Astrocyte of the spinal cord (primary cell): ENCODE measurements at regions not wholly inside any gene's neighbourhood (a gene's known extent, or its start where the extent isn't known, plus 50 kb on each side); places are given as distances from the start of the nearest gene placed in this dataset.

Source experiments
- DNase-seq: peaks from one replicate; pipeline ENCODE4 v3.0.0; 2011; ENCODE audit warnings: low read depth, low spot score
- H3K4me3 ChIP-seq: 2 replicates; pipeline ENCODE4 v1.5.1; 2011; ENCODE audit warnings: low read depth, mild to moderate bottlenecking, low read length, moderate library complexity
- CTCF ChIP-seq: IDR thresholded peaks from 2 replicates; pipeline ENCODE4 v1.5.1; 2012; ENCODE audit warnings: low read depth, mild to moderate bottlenecking, low read length, inconsistent platforms
- in situ Hi-C: cut with HindIII; loops from 2 replicates; pipeline ENCODE4 v1.10.0; 2017; ENCODE audit warnings: low sequenced_read_pairs

GRCh38 chr18:38709122-38709521 lies 1143.5 kb upstream of the CELF4 start:
- H3K4me3 ChIP-seq, result no peak overlapping the region
- no peak for TF ChIP-seq CTCF
- DNase-seq, result no peak
- in situ Hi-C loops, result no loop called here

GRCh38 chr18:38706373-38706772 lies 1140.8 kb upstream of the CELF4 start:
- no peak for TF ChIP-seq CTCF
- DNase-seq, result no peak
- H3K4me3 ChIP-seq, result no peak overlapping the region
- in situ Hi-C loops, result no loop called here

- in situ Hi-C loops, result no loop called here
- DNase-seq, result no peak
- no peak for TF ChIP-seq CTCF
- H3K4me3 ChIP-seq, result no peak overlapping the region
These were observed 1132.5 kb upstream of the CELF4 start for GRCh38 chr18:38698088-38698487.

- in situ Hi-C loops, result no loop called here
- H3K4me3 ChIP-seq, result no peak overlapping the region
- no peak for TF ChIP-seq CTCF
- peak; percentile 17 for DNase-seq
These were observed 1130.1 kb upstream of the CELF4 start for GRCh38 chr18:38695559-38696280.

- TF ChIP-seq CTCF, result no peak
- in situ Hi-C loops, result no loop called here
- no peak overlapping the region for H3K4me3 ChIP-seq
- DNase-seq, result no peak
These were observed 1127.5 kb upstream of the CELF4 start for GRCh38 chr18:38693104-38693503.

GRCh38 chr18:38690626-38691025 lies 1125.0 kb upstream of the CELF4 start:
- TF ChIP-seq CTCF, result no peak
- no peak overlapping the region for H3K4me3 ChIP-seq
- no peak for DNase-seq
- in situ Hi-C loops, result no loop called here
